ENCODE measurements at regions not wholly inside any gene's neighbourhood (a gene's known extent, or its start where the extent isn't known, plus 50 kb on each side); places are given as distances from the start of the nearest gene placed in this dataset.

DNA sequence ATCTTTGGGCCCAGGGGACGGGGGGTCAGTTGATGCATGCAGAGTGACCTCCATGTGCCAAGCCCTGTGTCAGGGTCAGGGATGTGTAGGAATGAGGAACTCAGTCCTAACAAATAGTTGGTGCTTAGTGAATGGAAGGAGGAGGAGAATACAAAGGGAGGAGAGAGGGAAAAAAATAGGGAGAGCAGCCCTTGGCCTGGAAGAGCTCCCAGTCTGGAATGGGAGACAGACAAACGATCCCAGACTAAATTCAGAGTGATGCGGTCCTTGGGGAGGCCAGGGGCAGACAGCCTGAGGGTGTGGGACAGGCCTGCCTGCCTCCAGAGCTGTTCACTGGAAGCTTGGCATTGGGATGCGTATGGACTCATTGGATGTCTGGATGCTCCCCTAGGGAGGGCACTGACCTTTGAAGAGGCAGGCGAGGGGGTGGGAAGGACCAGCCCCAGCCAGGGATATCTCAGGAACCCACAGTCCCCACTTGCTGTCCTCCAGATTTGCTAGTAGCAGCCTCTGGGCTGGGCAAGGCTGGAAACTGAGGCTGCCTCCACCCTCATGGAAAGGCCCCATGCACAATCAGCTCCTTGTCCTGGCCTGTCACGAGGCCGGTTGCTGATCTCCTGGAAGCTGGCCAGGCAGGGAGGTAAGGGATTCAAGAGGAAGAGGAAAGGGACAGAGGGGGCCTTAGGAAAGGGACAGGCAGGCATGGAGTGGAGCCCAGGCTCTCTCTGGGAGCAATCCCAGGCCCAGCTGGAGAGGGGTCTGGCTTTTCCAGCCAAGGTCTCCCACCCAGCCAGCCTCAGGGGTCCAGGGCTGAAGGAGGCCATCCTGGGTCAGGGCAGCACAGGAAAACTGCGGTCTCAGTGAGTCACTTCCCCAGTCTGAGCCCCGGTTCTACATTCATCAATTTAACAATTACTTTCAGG, 69.0 kb upstream of the GGTA1 start:
- no peak for FAIRE-seq
- no peak for DNase-seq (ENCODE audit: extremely low spot score, insufficient read length, low read depth)

DNA sequence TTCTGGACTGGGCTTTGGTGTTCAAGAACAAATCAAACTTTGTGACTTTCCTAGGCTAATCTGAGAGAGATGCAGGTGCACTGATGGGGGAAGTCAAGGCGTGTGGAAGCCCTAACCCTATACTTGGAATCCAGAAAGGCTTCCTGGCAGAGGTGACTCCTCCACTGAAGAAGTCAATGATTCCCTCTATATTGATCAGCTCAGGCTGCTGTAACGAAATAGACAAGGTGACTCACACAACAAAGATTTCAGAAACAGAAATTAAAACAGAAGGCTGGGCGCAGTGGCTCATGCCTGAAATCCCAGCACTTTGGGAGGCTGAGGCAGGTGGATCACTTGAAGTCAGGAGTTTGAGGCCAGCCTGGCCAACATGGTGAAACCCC, 69.6 kb upstream of the GGTA1 start:
- no peak for FAIRE-seq
- DNase-seq (ENCODE audit: extremely low spot score, insufficient read length, low read depth) = no peak

GRCh38 chr9:121572581-121572980, 72.9 kb upstream of the GGTA1 start:
- FAIRE-seq = no peak
- no peak for DNase-seq (ENCODE audit: extremely low spot score, insufficient read length, low read depth)

DNA sequence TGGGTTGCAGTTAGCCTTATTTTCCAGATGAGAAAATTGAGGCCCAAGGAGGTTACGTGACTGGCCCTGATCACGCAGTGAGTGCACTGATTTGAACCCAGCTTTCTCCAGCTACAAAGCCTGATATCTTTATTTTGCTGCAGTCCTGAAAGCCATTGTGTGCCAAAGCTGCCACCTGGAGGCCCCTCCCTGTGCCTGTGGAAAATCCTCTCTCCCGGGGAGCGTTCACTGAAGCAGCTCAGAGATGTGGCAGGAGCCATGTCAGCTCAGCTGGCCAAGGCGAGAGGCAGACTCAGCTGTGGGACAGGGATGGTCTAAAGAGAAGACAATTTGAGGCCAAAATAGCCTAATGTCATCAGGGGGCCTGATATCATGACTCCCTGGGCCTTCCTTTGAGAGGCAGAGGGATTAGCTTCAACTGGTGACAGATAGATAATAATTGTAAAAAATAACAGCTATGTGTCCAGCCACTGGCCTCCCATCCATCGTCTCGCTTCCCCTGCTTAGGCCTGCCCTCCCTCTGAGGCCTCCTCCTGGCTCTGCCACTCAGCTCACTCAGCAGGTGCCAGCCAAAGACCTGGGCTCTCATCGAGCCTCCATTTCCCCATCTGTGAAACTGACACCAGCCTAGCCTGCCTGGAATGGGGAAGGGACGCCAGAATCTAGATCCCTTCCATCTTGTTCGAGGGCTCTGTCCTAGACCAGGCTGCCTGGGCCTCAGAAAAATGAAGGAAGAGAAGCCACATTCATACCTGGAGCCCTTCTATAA, 74.3 kb upstream of the GGTA1 start:
- no peak for FAIRE-seq
- DNase-seq (ENCODE audit: extremely low spot score, insufficient read length, low read depth) = no peak

DNA sequence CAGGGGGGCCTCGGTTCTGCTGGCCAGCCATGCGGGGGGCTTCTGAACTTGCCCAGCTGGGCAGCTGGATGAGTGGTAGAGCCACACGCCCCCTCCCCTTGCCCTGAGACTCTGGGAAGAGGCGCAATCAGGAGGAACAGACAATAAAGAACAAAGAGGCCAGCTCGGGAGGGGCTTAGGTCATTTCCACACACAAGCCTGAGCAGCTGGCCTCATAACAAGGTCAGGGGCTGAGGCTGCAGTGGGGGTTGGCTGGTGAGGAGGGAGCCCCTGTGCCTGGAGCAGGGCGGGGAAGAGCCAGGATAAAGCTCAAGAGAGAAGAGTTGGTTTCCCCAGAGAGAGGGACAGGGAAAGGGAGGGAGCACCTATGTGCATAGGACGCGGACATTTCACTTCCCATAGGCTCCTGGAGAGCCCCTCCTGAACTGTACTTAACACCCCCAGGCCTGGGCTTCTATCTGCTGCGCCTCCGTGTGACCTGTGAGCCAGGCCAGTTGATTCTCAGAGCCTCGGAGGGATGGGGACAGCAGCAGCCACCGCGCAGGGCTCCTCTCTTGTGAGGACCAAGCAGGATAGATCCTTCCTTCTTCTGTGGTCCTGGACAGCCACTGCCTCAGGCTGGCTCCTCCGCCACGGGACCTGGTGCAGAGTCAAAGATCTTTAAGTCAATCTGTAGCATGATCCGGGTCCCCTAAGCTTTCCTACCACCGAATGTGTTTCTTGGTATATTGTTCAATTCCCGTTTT, 75.3 kb upstream of the GGTA1 start:
- DNase-seq (ENCODE audit: extremely low spot score, insufficient read length, low read depth) = no peak
- no peak for FAIRE-seq

GRCh38 chr9:121576281-121577075, 75.0 kb upstream of the DAB2IP start:
- FAIRE-seq = no peak
- DNase-seq (ENCODE audit: extremely low spot score, insufficient read length, low read depth) = no peak

GRCh38 chr9:121577166-121577565, 74.3 kb upstream of the DAB2IP start:
- no peak for FAIRE-seq
- DNase-seq (ENCODE audit: extremely low spot score, insufficient read length, low read depth) = no peak

- no peak for DNase-seq (ENCODE audit: extremely low spot score, insufficient read length, low read depth)
- FAIRE-seq = no peak
Measured at GRCh38 chr9:121577572-121577971, 73.9 kb upstream of the DAB2IP start.

- DNase-seq (ENCODE audit: extremely low spot score, insufficient read length, low read depth) (no peak), FAIRE-seq (no peak)
Measured at GRCh38 chr9:121581786-121582600, 69.4 kb upstream of the DAB2IP start.

- no peak for FAIRE-seq
Measured at GRCh38 chr9:121582641-121583040, 68.8 kb upstream of the DAB2IP start.

DNA sequence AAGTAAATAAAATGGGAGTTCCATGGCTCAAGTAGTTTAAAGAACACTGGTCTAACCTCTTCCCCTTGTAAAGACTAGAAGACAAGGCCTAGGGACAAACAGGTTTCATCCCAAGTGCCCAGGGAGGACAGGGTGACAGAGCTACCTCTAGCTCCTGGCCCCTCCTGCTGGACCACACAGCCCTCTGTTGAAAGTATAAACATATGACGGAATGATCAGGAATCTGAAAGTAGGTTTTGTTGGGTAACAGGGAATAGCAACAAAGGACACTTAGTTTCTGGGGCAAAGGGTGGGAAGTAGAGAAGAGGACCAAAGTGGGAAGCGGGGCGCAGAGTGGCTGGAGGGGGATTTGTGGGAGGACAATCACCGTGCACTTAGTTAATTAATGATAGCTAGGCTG, 67.0 kb upstream of the DAB2IP start:
- DNase-seq (ENCODE audit: extremely low spot score, insufficient read length, low read depth) (no peak), FAIRE-seq (no peak)

More at GRCh38 chr9:121582641-121583040, 68.8 kb upstream of the DAB2IP start:
- DNase-seq (ENCODE audit: extremely low spot score, insufficient read length, low read depth) = no peak

- no peak for FAIRE-seq
- DNase-seq (ENCODE audit: extremely low spot score, insufficient read length, low read depth) = no peak
Measured at GRCh38 chr9:121587863-121588262, 63.6 kb upstream of the DAB2IP start.

DNA sequence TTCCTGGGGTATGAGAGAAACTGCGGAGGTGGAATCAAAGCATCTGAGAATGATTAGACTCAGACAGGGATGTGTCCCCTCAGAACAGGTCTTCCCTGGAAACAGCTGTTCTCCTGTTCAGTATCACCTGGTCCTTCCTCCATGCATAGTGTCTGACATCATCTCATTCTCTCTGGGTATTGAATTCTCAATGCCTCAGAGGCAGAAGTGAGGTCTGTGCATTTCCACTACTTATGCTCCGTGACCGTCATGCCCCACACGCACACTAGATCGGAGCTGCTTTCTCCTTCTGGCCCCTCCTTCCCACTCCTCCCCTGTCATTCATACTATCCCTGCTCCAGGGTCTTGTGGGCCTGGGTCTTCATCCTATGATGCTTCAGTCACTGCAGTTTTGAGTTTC, 61.4 kb upstream of the DAB2IP start:
- no peak for DNase-seq (ENCODE audit: extremely low spot score, insufficient read length, low read depth)
- FAIRE-seq = no peak

DNA sequence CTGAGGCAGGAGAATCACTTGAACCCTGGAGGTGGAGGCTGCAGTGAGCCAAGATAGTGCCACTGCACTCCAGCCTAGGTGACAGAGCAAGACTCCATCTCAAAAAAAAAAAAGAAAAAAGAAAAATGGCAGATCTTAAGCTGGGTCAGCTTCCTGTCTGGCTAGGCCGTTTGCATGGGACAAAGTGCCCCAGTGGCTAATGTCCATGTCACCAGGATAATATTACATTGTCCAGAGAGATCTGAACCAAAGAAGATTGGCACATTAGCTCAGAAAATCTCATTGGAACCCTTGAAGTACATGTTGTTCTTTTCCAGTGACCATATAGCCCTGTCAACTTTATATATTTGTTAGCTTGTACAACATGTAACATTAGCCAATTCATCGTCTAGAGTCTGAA, 59.2 kb upstream of the DAB2IP start:
- DNase-seq (ENCODE audit: extremely low spot score, insufficient read length, low read depth) = no peak
- no peak for FAIRE-seq

GRCh38 chr9:121593066-121593465, 58.4 kb upstream of the DAB2IP start:
- no peak for DNase-seq (ENCODE audit: extremely low spot score, insufficient read length, low read depth)
- no peak for FAIRE-seq

DNA sequence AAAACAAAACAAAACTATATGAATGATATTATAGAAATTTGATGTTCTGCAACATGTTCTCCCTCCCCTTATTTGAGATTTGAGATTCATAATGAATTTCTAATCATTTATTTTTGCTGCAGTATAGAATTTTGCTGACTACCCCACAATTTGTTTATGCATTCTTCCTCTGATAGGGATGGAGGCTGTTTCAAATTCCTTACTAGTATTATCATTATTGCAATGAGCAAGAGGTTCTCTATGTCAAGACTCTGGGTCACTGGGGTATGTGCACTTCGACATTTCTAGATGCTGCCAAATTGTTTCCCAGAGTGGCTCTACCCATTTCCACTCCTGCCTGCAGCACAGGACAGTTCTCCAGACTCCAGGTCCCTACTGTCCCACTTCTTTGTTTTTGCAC, 54.9 kb upstream of the DAB2IP start:
- no peak for FAIRE-seq
- DNase-seq (ENCODE audit: extremely low spot score, insufficient read length, low read depth) = no peak

GRCh38 chr9:121597698-121598166, 53.7 kb upstream of the DAB2IP start:
- no peak for DNase-seq (ENCODE audit: extremely low spot score, insufficient read length, low read depth)
- FAIRE-seq = no peak

GRCh38 chr9:121598167-121598964, 53.1 kb upstream of the DAB2IP start:
- DNase-seq (ENCODE audit: extremely low spot score, insufficient read length, low read depth) (no peak), FAIRE-seq (no peak)
